AG08396 (cell line): ENCODE measurements at regions not wholly inside any gene's neighbourhood (a gene's known extent, or its start where the extent isn't known, plus 50 kb on each side); places are given as distances from the start of the nearest gene placed in this dataset.
"Not testable (repeated sequence)": the region's sequence is repeated elsewhere in the genome, so short reads cannot be mapped to it uniquely, and the experiment has no call there.

ENCODE experiments used
- DNase-seq: peaks from one replicate; pipeline ENCODE4 v3.0.0; 2012; ENCODE audit warnings: low spot score, mixed read lengths

DNA sequence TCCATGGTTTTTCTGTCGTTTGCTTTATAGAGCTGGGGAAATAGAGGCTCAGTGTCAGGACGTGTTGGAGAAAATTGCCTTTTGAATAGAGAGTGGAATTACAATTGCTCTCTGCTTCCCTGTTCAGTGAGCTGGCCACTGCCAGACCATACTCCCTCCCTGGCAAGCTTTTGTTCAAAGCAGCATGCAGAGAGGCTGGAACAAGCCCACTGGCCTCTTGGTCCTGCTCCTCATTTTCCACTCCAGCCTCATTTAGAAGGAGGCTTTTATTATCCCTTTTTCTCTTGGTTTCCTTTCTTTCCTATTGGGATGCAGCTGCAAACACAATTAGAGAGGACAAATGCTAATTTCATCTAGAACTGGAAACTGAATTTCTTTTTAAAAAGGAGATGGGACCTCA is 302.2 kb upstream of the PODXL start:
- no peak for DNase-seq

DNA sequence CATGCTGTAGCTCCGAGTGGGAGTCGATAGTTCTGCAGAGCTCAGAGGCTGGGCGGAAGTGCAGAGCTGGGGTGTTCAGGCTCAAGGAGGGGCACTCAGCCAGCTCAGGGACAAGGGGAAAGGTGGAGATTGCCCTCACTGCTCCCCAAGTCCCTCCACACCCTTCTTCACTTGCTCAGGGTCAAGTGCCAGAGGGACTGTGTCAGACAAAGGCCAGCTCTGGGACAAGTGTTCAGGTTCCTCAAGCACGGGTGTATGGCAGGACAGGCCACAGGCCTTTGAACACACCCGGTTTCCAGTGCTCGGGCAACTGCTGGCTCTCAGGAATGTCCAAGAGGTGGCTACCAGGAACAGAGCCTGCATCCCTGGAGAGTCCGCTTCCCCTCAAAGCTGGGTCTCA is 293.0 kb upstream of the PODXL start:
- DNase-seq, result no peak

DNA sequence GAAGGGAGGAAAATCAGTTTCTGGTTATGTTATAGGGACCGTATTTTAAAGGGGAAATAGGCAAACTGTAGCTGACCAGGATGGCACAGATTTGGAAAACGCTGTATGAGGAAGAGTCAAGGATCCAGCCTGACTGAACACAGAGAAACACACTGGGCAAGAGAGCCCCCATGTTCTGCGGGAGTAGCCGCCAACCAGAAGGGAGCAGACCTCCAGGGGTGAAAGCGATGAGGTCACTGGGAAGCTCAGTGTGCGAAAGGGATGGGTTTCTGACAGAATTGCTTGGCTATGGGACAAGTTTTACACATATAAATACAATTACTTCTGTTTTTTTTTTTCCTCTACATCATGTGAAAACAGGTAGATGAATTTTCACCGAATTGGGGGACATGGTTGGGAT is 291.6 kb upstream of the PODXL start:
- no peak for DNase-seq

DNA sequence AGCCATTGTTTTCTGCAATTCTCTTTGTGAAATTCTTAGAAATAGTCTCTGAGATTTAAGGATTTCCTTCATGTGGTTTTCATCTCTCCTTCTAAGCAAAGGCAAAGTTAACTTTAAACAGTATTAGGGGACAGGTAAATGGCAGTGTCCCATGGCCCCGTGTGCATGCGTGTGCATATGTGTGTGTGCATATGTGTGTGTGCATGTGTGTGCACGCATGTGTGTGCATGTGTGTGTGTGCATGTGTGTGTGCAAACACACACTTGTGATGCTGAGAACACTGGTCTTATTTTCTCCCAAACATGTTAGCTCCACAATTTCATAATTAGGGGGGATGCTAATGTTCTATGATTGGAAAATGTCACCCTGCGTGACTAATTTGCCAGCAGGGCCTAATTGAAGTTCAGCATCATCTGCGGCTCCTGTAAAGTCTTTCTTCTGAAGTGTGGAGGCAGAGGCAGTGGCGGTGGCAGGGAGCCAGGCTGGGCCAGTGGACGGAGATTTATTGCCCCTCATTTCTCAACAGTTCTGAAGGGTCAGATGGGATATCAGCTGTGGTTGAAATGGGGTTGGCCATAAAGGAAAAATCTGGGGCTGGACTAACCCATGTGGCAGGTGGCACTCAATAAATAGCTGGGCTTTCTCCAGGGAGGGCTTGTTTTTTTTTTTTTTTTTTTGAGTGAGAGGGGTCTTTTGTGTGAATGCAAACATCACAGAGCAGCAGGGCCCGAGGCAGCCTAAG is 289.3 kb upstream of the PODXL start:
- DNase-seq, result no peak

DNA sequence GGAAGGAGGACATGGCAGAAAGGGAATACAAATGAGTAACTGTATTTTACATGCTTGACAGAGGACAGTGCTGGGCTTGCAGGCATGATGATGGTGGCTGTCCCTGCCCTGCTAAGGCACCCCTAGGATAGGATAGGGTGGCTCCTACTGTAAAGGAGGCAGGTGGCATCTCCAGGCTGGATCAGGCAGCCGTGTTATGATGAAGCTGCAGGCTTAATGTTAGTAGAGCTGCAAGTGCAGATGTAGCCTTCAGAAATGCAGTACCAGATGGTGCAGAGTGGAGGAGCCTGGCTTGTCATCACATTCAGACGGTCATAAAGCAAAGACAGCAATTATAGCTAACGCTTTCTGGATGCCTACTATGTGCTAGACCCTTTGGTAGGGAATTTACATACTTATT is 287.9 kb upstream of the PODXL start:
- DNase-seq, result no peak

DNA sequence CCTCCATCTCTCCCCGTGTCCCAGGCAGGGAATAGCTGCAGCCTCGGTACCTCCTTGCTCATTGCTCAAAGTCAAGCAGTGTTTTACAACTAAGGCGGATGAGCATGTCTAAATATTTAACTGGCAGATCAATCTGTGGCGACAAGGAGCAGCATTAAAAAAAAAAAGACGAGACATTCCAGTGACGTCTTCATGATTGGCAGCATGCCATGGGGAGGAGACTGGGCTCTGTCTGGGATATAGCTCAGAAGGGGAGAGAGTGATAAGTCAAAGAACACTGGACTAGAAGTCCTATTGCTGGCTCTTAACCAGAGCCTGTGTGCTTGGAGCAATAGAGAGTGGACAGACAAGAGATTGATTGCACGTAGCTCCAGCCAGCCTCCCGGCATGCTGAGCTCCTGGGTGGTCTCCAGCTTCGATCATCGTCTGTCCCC is 287.5 kb upstream of the PODXL start:
- no peak for DNase-seq

DNA sequence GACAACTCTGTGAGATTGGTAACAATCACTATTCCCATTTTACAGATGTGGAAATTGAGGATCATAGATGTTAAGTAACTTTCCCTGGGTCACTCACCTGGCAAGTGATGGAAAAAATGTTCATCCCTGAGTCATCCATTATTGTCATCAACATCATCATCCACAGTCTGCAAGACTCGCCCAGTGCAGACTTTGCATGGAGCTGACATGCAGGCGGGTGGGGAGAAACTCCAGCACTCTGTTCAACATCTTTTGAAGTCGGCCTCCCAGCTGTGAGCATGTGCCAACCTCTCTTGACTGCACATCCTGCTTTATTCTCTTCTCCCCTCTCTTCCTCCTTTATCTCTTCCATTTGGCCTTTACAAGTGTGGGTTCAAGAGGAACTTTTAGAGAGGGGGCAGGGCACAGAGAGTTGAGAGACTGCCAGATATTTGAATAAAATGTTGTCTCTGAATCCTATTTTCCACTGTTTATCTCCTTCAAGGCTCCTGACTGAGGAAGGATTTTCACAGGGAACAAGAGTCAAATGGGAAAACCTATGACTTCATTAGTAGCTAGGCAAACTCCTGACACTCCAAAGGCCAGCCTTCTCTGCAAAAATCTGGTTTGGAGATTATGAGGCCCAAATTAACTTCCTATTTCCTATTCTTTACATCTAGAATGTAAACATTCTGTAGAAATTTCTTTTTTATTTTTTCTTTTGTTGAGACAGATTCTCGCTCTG is 283.7 kb upstream of the PODXL start:
- no peak for DNase-seq

DNA sequence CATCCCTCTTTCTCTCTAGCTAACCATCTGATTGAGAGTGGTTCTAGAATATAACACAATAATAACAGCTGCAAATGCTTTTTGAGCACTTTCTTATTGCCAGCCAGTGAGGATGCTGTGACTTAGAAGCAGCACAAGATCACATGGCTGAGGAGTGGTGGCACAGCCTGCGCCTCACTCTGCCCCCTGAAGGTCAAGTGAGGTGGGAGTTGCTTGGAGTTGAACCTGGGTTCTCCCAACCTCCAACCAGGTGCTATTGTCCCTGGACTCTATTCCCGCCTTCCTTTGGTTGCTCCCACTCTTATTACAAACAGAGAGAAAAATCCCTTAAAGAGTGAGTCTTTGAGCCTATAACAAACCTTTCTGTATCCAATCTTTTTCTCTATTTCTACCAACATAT is 280.3 kb upstream of the PODXL start:
- no peak for DNase-seq

DNA sequence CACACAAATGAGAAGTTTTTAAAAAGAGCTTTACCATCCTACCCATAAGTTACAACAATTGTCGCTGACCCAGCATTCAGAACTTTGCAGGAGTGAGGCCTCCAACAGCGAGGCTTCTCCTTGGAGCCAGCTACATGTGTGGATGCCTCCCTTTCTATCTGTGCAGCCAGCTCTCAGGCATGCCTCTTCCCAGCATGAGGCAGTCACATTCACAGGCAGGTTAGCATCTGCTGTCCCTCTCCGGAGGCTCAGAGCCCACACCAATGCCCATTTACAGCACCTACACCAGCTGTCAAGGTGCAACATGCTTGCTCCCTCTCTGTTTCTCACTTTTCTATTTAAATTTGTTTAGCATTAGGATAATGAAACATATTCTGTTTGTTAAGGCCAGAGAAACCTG is 278.7 kb upstream of the PODXL start:
- DNase-seq, result no peak

DNA sequence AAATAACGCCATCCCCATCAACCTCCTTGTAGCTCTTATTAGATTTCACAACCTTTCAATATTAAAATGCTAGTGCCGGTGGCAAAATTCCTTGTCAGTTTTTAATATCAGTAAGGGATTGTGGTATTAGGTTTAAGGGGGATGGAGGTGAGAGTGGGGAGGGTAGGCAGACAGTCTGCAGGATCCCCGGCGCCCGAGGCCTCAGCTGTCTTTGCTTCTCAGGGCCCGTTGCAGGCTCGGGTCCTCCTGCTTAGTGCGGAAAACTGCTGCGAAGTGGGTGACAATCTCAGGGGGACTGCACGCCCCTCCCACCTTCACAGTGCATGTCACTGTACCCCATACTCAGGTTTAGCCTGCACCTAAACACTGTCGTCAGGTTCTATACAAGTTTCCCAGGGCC is 274.3 kb upstream of the PODXL start:
- DNase-seq, result no peak

DNA sequence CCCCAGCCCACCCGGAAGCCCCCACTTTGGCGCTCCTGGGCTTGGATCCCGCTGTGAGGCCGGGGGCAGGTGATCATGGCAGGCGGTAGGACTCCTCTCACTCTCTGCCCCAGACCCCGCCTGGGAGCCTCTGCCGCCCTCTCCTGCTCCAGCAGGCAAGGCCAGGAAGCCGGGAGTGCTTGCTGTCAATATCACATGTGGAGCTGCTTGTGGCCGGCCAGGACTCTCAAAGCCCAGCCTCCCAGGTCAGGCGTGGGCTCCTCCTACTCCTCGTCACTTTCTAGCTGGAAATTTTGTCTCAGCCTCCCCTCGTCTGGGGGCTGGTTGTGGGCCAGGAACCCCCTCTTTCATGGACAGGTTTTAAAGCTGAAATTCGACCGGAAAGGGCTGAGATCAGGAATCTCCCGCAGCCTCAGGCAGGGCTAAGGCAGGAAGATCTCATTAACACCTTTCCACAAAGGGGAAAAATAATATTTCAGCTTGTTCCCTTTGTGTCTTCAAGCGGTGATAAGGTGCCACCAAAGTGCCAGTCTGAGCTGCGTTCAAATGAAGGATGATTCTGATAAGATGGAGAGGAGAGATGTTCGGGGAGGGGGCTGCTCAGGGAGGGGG is 273.6 kb upstream of the PODXL start:
- DNase-seq, result no peak

DNA sequence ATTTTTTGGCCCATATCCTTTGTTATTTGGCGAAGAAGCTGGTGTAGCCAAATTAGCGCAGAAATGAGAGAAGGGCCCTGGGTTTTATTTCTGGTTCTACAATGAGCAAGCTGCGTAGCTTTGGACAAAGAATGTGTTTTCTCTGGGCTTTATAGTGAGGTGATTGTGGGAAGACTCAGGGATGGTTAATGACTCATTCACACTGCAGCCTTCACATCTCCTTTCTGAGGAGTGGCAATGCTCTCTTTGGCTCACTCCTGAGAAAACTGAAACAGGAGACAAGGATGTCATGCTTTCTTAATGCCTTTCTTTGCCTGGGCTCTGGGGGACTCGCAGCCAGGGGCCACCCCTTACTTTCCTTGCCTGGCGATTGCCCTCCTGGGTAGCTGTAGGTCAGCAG is 271.0 kb upstream of the PODXL start:
- no peak for DNase-seq

DNA sequence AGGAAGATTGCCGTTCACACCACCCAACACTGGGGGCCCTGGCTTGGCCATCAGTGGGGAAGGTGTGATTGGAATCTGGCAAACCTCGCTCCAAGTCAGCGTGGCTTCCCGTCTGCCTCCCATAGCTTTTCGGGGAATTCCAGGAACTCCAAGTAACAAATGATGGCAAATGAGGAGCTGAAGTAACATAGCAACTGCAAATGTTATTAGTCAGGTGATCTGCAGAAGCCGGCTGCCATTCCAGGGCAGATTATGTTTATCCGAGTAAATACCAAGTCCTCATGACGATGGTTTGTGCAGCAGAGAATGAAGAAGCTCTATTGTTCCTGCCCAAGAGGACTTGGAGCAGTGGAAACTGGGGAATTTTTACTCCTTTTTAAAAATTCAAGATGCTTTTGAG is 270.5 kb upstream of the PODXL start:
- DNase-seq, result no peak

DNA sequence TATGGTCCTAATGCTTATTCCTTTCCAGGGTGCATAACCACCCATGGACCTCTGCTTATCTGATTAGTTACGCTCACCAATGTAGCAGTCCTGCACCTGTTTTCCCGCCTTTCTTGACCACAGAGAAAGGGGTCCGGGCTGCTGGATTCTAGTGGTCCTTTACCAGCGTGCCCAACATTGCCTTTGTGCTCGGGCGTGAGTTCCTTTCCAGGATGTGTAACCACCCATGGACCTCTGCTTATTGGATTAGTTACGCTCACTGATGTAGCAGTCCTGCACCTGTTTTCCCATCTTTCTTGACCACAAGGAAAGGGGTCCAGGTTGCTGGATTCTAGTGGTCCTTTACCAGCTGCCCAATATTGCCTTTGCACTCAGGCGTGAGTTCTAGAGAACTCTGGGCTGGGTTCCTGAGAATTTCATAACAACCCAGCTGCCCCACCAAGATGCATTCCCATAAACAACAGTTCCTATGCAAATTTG is 267.6 kb upstream of the PODXL start:
- not testable (repeated sequence) for DNase-seq

DNA sequence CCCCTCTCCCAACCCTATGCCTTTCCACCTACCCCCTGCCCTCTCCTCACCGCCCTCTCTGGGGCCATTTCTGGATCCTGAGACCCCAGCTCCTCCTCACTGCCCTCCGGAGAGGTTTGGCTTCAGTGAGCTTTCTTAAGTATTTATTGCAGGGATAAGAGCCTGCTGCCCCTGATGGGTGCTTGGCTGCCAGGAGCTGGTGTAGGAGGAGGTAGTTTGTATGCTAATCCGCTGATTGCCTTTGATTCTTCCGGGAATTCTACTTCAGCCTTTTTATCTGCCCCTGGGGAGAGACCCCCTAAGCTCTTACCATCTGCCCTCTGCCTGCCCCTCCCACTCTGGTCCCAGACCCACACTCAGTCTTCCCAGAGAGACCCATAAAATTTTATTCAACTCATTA is 263.5 kb upstream of the PODXL start:
- DNase-seq, result no peak

DNA sequence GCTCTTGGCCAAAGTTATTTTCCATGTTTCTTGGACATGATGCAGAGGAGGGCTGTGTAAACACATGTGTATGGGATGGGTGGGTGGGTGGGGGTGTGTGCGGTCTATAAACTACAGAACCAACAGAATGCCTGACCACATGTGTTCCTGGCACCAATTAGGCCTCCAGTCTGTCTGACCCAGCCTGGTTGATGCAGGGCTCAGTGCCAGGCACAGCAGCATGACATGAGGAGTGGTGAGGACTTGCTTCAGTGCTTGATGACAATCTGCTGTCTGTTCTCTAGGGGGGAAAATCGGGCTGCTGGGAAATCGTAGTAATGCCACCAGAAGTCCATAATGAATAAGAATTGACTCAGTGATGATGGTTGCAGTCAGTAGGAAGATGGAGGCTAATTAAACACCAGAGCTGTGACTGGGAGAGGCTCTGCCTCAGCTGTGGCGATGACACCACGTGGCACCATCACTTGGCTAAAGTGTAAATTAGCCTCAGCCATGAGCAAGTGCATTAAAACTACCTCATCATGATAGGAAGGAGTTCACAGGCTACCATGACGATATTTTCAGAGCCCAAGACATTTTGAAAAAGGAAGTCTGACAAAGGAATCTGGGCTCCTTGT is 260.1 kb upstream of the PODXL start:
- DNase-seq, result no peak

DNA sequence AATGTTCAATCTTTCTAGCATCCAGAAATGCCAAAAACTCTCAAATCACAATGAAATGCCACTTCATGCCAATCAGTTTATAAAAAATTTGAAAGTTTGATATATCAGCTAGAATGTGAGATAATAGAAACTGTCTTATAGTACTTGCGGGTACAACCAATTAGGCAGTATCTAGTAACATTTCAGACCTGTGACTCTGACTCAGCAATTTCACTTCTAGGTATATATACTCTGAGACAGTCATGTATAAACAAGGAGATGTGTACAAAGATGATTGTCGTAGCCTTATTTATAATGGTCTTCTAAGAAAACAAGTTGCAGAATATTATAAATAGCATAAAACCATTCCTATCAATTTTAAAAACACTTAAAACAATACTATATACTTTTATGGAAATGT is 252.3 kb upstream of the PODXL start:
- no peak for DNase-seq

DNA sequence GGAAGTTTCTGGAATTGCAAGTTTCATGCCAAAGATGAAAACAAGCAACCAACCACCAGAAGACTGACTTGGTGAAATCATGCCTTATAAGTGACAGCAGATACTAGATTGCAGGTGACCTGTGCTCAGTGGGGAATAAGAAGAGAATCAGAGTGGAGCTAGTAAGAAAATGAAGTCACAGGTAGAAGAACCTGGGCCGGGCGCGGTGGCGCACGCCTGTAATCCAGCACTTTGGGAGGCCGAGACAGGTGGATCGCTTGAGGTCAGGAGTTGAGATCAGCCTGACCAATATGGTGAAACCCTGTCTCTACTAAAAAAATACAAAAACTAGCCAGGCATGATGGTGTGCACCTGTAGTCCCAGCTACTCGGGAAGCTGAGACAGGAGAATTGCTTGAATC is 251.7 kb upstream of the PODXL start:
- DNase-seq, result not testable (repeated sequence)

DNA sequence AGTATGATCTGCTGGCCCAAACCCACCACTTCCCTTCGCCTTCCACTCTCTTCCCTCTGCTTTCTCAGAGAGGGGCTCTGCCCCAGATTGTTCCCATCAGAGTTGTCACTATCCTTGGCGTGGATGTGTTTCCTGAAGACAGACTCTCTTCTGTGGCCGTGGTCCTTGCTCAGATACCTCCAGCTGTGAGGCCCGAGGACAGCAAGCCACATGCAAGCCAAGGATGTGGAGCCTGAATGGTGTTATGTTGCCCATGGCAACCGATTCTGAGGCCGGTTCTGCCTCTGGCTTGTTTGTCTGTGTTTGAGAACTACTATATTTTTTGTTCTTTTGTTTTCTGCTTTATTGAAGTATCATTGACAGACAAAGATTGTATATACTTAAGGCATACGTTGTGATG is 247.4 kb upstream of the PODXL start:
- DNase-seq, result no peak

DNA sequence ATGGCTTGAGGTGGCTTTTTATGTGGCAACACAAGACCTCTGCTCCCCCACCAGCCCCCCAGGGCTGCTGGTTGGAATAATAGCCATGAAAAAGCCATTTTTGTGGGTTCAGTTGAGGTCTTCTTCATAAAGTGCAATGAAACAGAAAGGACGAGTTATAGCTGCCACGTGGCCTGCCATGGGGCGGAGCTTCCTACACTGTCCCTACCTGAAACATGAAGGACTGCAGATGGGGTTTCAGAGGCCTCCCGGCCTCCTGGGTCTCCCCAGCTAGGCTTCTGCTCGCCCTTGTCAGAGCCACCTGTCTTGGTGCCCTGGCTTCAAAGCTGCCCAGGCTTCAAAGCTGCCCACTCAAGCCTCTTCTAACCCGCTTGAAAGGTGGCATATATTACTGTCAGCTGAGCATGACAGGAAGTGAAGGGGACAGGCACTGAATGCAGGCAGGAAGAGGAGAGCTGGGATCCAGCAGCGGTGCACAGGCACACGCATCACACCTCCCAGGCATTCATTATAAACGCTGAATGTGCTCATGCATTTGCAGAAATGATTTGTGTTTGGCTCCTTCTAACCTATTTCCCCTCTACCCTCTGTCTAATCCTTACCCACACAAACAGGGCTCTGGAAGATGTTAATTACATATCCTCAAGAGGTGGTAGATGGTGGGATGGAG is 245.9 kb upstream of the PODXL start:
- no peak for DNase-seq

DNA sequence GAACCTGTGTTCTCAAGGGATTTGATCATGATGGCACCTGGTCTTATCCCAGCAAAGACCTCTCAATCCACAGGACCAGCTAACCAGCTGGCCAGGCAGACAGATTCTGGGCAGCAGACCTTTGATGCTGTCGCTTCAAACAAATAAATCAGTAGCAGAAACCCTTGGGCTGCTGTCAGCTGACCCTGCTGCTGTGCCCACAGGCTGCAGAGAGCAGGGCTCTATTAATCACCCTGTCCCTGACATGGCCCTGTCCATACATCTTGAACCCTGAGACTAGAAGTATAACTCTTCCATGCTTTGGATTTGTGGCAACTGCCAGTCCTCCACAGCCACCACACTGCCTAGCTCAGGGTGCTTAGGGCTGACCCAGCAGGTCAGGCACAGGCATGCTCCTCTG is 244.1 kb upstream of the PODXL start:
- no peak for DNase-seq

DNA sequence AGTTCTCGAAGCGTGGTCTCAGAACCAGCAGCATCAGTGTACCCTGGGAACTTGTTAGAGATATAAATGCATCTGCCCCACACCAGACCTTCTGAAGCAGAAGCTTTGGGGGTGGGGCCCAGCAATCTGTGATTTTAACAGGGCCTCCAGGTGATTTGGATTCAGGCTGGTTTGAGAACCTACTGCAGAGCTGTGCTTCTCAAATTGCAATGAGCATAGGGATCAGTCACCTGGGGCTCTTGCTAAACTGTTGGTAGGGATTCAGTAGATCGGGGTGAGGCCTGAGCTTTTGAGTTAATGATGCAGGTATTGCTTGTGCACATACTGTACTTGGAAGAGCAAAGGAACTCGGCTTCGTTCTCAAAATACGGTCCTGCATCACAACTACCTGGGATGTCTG is 243.6 kb upstream of the PODXL start:
- DNase-seq, result no peak
